DMS153 treated with DMSO at 0.1 percent for 48 hours (cell line): ENCODE measurements at regions not wholly inside any gene's neighbourhood (a gene's known extent, or its start where the extent isn't known, plus 50 kb on each side); places are given as distances from the start of the nearest gene placed in this dataset.
"Not testable (repeated sequence)": the region's sequence is repeated elsewhere in the genome, so short reads cannot be mapped to it uniquely, and the experiment has no call there.

ENCODE experiments used
- DNase-seq: peaks from one replicate; lab custom pipeline; 2025; ENCODE audit not compliant: unreplicated experiment; lab: John Stamatoyannopoulos, UW

- DNase-seq: no peak
Measured at GRCh38 chr2:117190856-117191559, 623.5 kb upstream of the DDX18 start.

- DNase-seq: no peak
Measured at GRCh38 chr2:117195381-117195780, 619.1 kb upstream of the DDX18 start.

DNA sequence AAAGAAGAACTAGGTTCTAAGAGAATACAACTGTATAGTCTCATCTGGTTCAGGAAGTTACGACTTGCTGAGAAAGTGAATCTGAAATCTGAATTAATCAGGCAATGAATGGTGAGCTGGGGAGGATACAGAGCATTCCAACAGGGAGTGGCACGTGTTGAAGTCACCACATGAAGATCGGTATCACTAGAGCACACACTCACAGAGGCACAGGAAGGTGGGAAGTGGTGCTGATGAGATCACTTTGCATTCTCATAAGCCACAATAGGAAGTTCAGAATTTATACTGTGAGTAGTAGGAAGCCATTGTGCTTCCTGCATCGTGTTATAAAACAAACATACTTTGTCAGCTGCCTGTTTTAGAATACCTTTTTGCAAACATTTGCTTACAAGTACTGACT lies 615.0 kb upstream of the DDX18 start:
- peak; percentile 18 for DNase-seq

GRCh38 chr2:117212562-117212961 lies 601.9 kb upstream of the DDX18 start:
- no peak for DNase-seq

DNA sequence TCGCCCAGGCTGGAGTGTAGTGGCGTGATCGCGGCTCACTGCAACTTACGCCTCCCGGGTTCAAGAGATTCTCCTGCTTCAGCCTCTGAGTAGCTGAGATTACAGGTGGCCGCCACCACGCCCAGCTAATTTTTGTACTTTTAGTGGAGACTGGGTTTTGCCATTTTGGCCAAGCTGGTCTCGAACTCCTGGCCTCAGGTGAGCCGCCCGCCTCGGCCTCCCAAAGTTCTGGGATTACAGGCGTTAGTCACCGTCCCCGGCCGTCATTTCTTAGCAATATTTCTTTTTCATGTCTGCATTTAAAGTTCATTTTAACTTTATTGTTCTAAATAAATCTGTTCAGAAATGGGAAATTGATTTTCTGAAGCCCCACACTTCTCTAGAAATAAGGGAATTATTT lies 597.3 kb upstream of the DDX18 start:
- no peak for DNase-seq

- no peak for DNase-seq
Measured at GRCh38 chr2:117222809-117223208, 591.7 kb upstream of the DDX18 start.

GRCh38 chr2:117232305-117232704 lies 582.2 kb upstream of the DDX18 start:
- no peak for DNase-seq

DNA sequence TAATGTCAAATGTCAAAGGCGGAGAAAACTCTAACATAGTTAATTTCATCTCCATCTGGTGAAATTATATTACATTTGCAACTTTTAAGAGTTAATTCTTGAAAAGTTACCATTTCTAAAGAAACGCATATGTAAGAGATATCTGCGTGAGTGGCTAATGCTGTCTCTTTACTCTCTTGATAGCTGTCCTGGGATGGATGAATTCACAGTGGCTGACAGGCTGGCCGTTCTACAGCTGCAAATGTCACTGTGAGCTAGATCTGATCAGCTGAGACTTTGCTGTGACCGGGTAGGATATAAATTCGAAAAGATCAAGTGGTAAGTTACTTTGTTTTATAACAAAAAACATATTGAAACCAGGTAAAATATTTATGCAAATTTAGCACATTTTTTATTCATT lies 557.1 kb upstream of the DDX18 start:
- no peak for DNase-seq

GRCh38 chr2:117269574-117269973 lies 544.9 kb upstream of the DDX18 start:
- DNase-seq: no peak

- DNase-seq: no peak
Measured at GRCh38 chr2:117271631-117272030, 542.9 kb upstream of the DDX18 start.

GRCh38 chr2:117273009-117273671 lies 541.4 kb upstream of the DDX18 start:
- DNase-seq: no peak

- DNase-seq: no peak
Measured at GRCh38 chr2:117293012-117293411, 521.5 kb upstream of the DDX18 start.

GRCh38 chr2:117299451-117299850 lies 515.0 kb upstream of the DDX18 start:
- no peak for DNase-seq

- DNase-seq: peak; percentile 24
Measured at GRCh38 chr2:117308861-117309770, 505.4 kb upstream of the DDX18 start.

GRCh38 chr2:117321816-117322215 lies 492.7 kb upstream of the DDX18 start:
- no peak for DNase-seq

DNA sequence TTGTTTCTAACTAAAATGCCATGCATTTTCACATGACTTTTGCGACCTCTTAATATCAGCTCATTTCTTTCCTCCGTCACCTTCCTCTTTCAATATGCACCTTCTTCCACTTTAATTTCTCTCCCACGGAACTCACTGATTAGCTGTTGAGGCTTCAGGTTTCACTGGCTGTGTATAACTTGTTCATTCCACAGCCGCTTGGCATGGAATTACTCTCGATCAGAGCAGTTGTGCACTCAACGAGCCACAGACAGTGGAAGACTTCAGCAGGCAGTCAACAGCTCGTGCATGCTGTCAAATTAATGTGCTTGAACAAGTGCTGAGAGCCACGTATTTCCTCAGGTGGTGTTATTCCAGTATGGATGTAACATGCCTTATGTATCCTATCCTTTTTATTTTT lies 491.2 kb upstream of the DDX18 start:
- no peak for DNase-seq

DNA sequence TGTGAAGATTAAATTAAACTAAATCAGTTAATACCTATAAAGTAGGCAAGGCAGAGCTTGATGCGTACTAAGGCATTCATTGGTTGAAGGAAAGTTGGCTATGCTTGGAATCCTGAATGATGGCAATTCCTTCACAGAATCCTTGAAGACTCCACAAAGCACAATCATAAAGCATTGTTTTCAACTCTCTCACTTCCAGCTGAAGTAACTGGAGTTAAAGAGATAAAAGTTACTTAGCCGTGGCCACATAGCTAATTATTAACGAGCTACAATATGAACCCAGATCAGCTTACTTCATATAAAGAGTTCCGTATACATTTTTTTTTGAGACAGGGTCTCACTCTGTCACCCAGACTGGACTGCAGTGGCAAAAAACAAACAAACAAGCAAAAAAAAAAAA lies 483.9 kb upstream of the DDX18 start:
- no peak for DNase-seq

DNA sequence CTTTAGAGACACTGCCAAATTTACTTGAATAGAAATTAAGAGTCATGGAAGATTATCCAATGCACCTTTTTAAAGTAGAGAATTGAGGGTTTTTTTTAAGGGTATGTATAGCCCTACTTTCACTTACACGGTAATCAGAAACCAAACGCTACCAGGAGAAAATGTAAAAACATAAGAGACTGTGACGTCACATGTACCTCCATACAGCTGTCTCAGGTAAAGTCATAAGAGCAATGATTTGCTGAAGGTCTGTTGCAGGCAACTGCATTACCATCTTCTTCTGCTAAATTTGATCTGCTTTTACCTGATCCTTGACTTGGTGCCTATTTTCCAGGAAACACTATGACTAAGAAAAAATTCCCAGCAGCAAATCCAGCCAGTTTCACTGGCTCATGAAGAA lies 478.5 kb upstream of the DDX18 start:
- DNase-seq: no peak

DNA sequence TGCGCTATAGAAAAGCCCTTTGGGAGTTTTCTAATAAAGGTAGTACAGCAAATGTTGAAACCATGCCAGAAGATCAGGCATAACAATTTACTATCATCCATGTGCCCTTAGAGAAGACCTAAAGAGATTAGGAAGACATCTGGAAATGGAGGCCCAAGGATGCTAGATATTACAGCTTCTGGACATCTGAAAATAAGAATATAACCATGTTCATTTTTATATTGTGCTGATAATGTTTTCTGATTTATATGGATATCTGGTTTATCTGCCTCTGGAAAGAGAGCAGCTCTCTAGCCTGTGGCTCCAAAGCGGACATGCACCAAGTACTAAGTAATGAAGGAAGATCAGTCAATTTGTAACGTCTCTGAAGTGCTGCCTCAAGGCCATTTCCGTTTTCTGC lies 478.0 kb upstream of the DDX18 start:
- no peak for DNase-seq

GRCh38 chr2:117337981-117338380 lies 476.5 kb upstream of the DDX18 start:
- DNase-seq: not testable (repeated sequence)

- DNase-seq: no peak
Measured at GRCh38 chr2:117339980-117340379, 474.5 kb upstream of the DDX18 start.

DNA sequence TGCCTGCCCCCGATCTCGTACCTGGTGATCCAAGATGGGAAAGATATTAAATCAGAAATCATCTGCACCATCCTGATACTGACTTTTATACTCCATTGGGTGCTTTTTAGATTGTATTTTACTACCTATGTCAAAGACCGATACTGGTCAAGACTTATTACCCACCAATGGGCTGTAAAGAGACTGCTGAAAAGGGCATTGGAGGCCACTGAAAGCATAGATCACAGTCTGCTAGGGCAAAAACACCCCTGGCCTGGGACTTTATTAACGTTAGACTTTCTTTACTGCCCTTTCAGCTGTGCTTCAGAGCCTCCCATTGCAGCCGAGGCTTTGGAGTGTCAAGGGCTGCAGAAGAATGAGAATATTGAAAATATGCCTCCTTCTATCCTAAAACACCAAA lies 472.8 kb upstream of the DDX18 start:
- DNase-seq: no peak
